ENCODE measurements at regions not wholly inside any gene's neighbourhood (a gene's known extent, or its start where the extent isn't known, plus 50 kb on each side); places are given as distances from the start of the nearest gene placed in this dataset.

- Histone ChIP-seq H2AK9ac (replicated peaks; ENCODE audit: low read depth, low read length, poor library complexity) (peak overlapping the region; percentile 97), H2BK120ac (ENCODE audit: low read depth, low read length) (no peak overlapping the region; the same call in 1 of the 2 replicates), H3K56ac (ENCODE audit: extremely low read depth, insufficient read depth, low read length) (no peak overlapping the region), H3K14ac (replicated peaks; ENCODE audit: low read depth, low read length) (peak overlapping the region; percentile 64), H3K27me3 (ENCODE audit: control insufficient read depth, insufficient read depth, low read length) (no peaks in the 10 kb centered on the region), H3K79me1 (ENCODE audit: low read depth in 1 of 2, low read length in 2 of 2) (peaks cover 9 to 75% of the 10 kb centered on the region in 2 experiments; a peak in 3 of 4 replicates), H2BK20ac (ENCODE audit: low read depth, low read length) (no peak overlapping the region), H3K9ac (ENCODE audit: low read depth, low read length) (no peak overlapping the region), H2AK5ac (ENCODE audit: low read depth, low read length) (peak overlapping the region; percentile 83), H4K91ac (ENCODE audit: insufficient read depth, low read depth, low read length) (peak overlapping the region; percentile 90), H3K9me1 (ENCODE audit: insufficient read depth, low read length) (peaks cover 20% of the 10 kb centered on the region), H3K4me1 (ENCODE audit: control insufficient read depth, insufficient read depth, low read length) (peaks cover 35% of the 10 kb centered on the region), H3K36me3 (ENCODE audit: control insufficient read depth, insufficient read depth, low read length) (peaks cover 45% of the 10 kb centered on the region), H4K20me1 (ENCODE audit: insufficient read depth, low read length) (peaks cover 61% of the 10 kb centered on the region), H3K4ac (ENCODE audit: low read depth, low read length) (peak overlapping the region; percentile 90), H2AFZ (replicated peaks; ENCODE audit: low read length, poor library complexity) (no peak overlapping the region), H3K18ac (ENCODE audit: low read depth, low read length) (no peak overlapping the region; the same call in 1 of the 2 replicates), H2BK15ac (ENCODE audit: low read depth, low read length) (no peak overlapping the region), H3K4me3 (ENCODE audit: insufficient read depth, low read depth, low read length) (no peak overlapping the region), H3K27ac (ENCODE audit: insufficient read depth, low read length) (peak overlapping the region; percentile 74; the same call in 1 of the 2 replicates), H2BK5ac (ENCODE audit: low read depth, low read length, poor library complexity, severe bottlenecking) (peak overlapping the region; percentile 6), H3K9me3 (ENCODE audit: control insufficient read depth, insufficient read depth, low read length) (no peaks in the 10 kb centered on the region), H4K5ac (ENCODE audit: low read depth, low read length) (peak overlapping the region; percentile 76; the same call in 1 of the 2 replicates), H3K4me2 (ENCODE audit: low read depth, low read length) (no peak overlapping the region), H4K8ac (ENCODE audit: low read depth in 2 of 2, low read length in 2 of 2) (peak overlapping the region; percentile 68 to 85; a peak in 3 of 4 replicates), H3K23ac (ENCODE audit: low read depth, low read length) (peak overlapping the region; percentile 22; the same call in 1 of the 2 replicates)
- ChIA-PET CTCF (no interaction called here), POLR2A (ENCODE audit: unreplicated experiment) (no interaction called here)
- in situ Hi-C loops (cut with MboI; ENCODE audit: low sequenced_read_pairs) = no loop called here
- no peak for ATAC-seq (ENCODE audit: low read depth)
- dilution Hi-C loops (cut with HindIII; ENCODE audit: low sequenced_read_pairs, unreplicated experiment) = no loop called here
- TF ChIP-seq CHD1 (IDR thresholded peaks at IDR 0.05; ENCODE audit: low read depth, low read length) (no peak), RFX5 (IDR thresholded peaks at IDR 0.05; ENCODE audit: low read depth, low read length) (no peak)
- BruUV-seq (replicated peaks) = no TSS peak
- intact Hi-C loops (cut with micrococcal nuclease) = no loop called here
- WGBS, 2 experiments (ENCODE audit: extremely low coverage in 2 of 2, insufficient read length in 1 of 2) = 85% methylated on average over 11 of the region's 18 CpGs; no CpG with 5 or more reads in 1 of the 2 experiments
- DNase-seq = peak; percentile 29
Observed at GRCh38 chr22:46086577-46087335, 63.6 kb upstream of the PPARA start.

Measured in IMR-90 (cell line).